ENCODE measurements at regions not wholly inside any gene's neighbourhood (a gene's known extent, or its start where the extent isn't known, plus 50 kb on each side); places are given as distances from the start of the nearest gene placed in this dataset.
"Not testable (repeated sequence)": the region's sequence is repeated elsewhere in the genome, so short reads cannot be mapped to it uniquely, and the experiment has no call there.

- no peak overlapping the region for H3K27ac ChIP-seq
Measured at GRCh38 chr6:153368131-153368530, 237.0 kb upstream of the RGS17 start.

GRCh38 chr6:153367021-153367420, 235.9 kb upstream of the RGS17 start:
- no peak overlapping the region for H3K4me3 ChIP-seq
- TF ChIP-seq POLR2AphosphoS5 (IDR thresholded peaks at IDR 0.05): no peak
- no peak for TF ChIP-seq POLR2A (IDR thresholded peaks at IDR 0.05)
- TF ChIP-seq CTCF (IDR thresholded peaks at IDR 0.05): no peak
- no peaks in the 10 kb centered on the region for H3K9me3 ChIP-seq
- no peak for DNase-seq (ENCODE audit: low spot score)
- H3K27ac ChIP-seq: no peak overlapping the region
- WGBS: 59% methylated on average over 6 of the region's 6 CpGs
- no peaks in the 10 kb centered on the region for H3K36me3 ChIP-seq
- H3K4me1 ChIP-seq (replicated peaks): no peaks in the 10 kb centered on the region
- H3K27me3 ChIP-seq (replicated peaks; ENCODE audit: insufficient read depth): no peaks in the 10 kb centered on the region
- intact Hi-C loops (cut with DNase I): no loop called here

More at GRCh38 chr6:153368131-153368530, 237.0 kb upstream of the RGS17 start:
- TF ChIP-seq CTCF (IDR thresholded peaks at IDR 0.05) (no peak), POLR2A (IDR thresholded peaks at IDR 0.05) (no peak), POLR2AphosphoS5 (IDR thresholded peaks at IDR 0.05) (no peak)
- H3K9me3 ChIP-seq: no peaks in the 10 kb centered on the region
- no peaks in the 10 kb centered on the region for H3K4me1 ChIP-seq (replicated peaks)
- H3K4me3 ChIP-seq: no peak overlapping the region
- WGBS: 90% methylated on average over 5 of the region's 5 CpGs
- no peaks in the 10 kb centered on the region for H3K36me3 ChIP-seq
- intact Hi-C loops (cut with DNase I): no loop called here
- no peaks in the 10 kb centered on the region for H3K27me3 ChIP-seq (replicated peaks; ENCODE audit: insufficient read depth)
- no peak for DNase-seq (ENCODE audit: low spot score)

- Histone ChIP-seq H3K36me3 (no peaks in the 10 kb centered on the region), H3K27me3 (replicated peaks; ENCODE audit: insufficient read depth) (no peaks in the 10 kb centered on the region), H3K4me1 (replicated peaks) (no peaks in the 10 kb centered on the region), H3K9me3 (no peaks in the 10 kb centered on the region), H3K4me3 (no peak overlapping the region), H3K27ac (no peak overlapping the region)
- no peak for TF ChIP-seq POLR2A (IDR thresholded peaks at IDR 0.05)
- no peak for TF ChIP-seq POLR2AphosphoS5 (IDR thresholded peaks at IDR 0.05)
- no peak for TF ChIP-seq CTCF (IDR thresholded peaks at IDR 0.05)
- intact Hi-C loops (cut with DNase I): no loop called here
- no peak for DNase-seq (ENCODE audit: low spot score)
- 82% methylated on average over 6 of the region's 6 CpGs for WGBS
Measured at GRCh38 chr6:153357391-153357790, 226.3 kb upstream of the RGS17 start.

GRCh38 chr6:153340568-153340967, 209.5 kb upstream of the RGS17 start:
- no peaks in the 10 kb centered on the region for H3K36me3 ChIP-seq
- no peaks in the 10 kb centered on the region for H3K9me3 ChIP-seq
- WGBS: 75% methylated on average over 2 of the region's 2 CpGs
- no peaks in the 10 kb centered on the region for H3K27me3 ChIP-seq (replicated peaks; ENCODE audit: insufficient read depth)
- no peaks in the 10 kb centered on the region for H3K4me1 ChIP-seq (replicated peaks)
- no peak for DNase-seq (ENCODE audit: low spot score)
- H3K4me3 ChIP-seq: no peak overlapping the region
- TF ChIP-seq CTCF (IDR thresholded peaks at IDR 0.05) (no peak), POLR2AphosphoS5 (IDR thresholded peaks at IDR 0.05) (no peak), POLR2A (IDR thresholded peaks at IDR 0.05) (no peak)
- intact Hi-C loops (cut with DNase I): no loop called here
- no peak overlapping the region for H3K27ac ChIP-seq

- no peaks in the 10 kb centered on the region for H3K27me3 ChIP-seq (replicated peaks; ENCODE audit: insufficient read depth)
- no peaks in the 10 kb centered on the region for H3K4me1 ChIP-seq (replicated peaks)
- H3K9me3 ChIP-seq: no peaks in the 10 kb centered on the region
- H3K36me3 ChIP-seq: no peaks in the 10 kb centered on the region
- H3K4me3 ChIP-seq: no peak overlapping the region
- H3K27ac ChIP-seq: no peak overlapping the region
- intact Hi-C loops (cut with DNase I): no loop called here
- DNase-seq (ENCODE audit: low spot score): no peak
- no peak for TF ChIP-seq CTCF (IDR thresholded peaks at IDR 0.05)
- no peak for TF ChIP-seq POLR2A (IDR thresholded peaks at IDR 0.05)
Measured at GRCh38 chr6:153334121-153334520, 203.0 kb upstream of the RGS17 start.

GRCh38 chr6:153331221-153331620, 200.1 kb upstream of the RGS17 start:
- intact Hi-C loops (cut with DNase I); H3K36me3 ChIP-seq; H3K4me3 ChIP-seq; H3K27ac ChIP-seq; H3K4me1 ChIP-seq (replicated peaks); DNase-seq (ENCODE audit: low spot score); H3K27me3 ChIP-seq (replicated peaks; ENCODE audit: insufficient read depth); H3K9me3 ChIP-seq: not testable (repeated sequence)

Data from prostate gland (tissue), 2 donors.